MM.1S (cell line): ENCODE measurements at regions not wholly inside any gene's neighbourhood (a gene's known extent, or its start where the extent isn't known, plus 50 kb on each side); places are given as distances from the start of the nearest gene placed in this dataset.
A peak's percentile ranks its signal among the peaks of the same experiment; 100 is the strongest.

Source experiments
- DNase-seq: peaks from one replicate; pipeline ENCODE4 v3.0.0-alpha.2; 2015
- H2AFZ ChIP-seq: fragments of 300-600 bp; sonication (generic); 2 replicates; pipeline ENCODE4 v1.6.0; 2016; ENCODE audit warnings: antibody characterized with exemption, low read length
- H3F3A ChIP-seq: fragments of 300-600 bp; sonication (generic); 2 replicates; pipeline ENCODE4 v1.6.1; 2016; ENCODE audit warnings: mild to moderate bottlenecking, antibody characterized with exemption, low read length, moderate library complexity, mixed read lengths; ENCODE audit not compliant: insufficient read depth
- H3K27ac ChIP-seq: fragments of 300-600 bp; sonication (generic); 2 replicates; pipeline ENCODE4 v1.5.1; 2016; ENCODE audit warnings: mild to moderate bottlenecking, low read length
- H3K27me3 ChIP-seq: fragments of 300-600 bp; sonication (generic); replicated peaks from 2 replicates; pipeline ENCODE4 v1.6.0; 2016; ENCODE audit warnings: low read length; ENCODE audit not compliant: insufficient read depth
- H3K36me3 ChIP-seq: fragments of 300-600 bp; sonication (generic); replicated peaks from 2 replicates; pipeline ENCODE4 v1.6.1; 2016; ENCODE audit warnings: mild to moderate bottlenecking, low read length, mixed read lengths; ENCODE audit not compliant: insufficient read depth
- H3K4me1 ChIP-seq: fragments of 300-600 bp; sonication (generic); 2 replicates; pipeline ENCODE4 v1.6.1; 2016; ENCODE audit warnings: low read length, mixed read lengths
- H3K4me2 ChIP-seq: fragments of 300-600 bp; sonication (generic); 2 replicates; pipeline ENCODE4 v1.6.0; 2016; ENCODE audit warnings: low read depth, low read length
- H3K4me3 ChIP-seq: fragments of 300-600 bp; sonication (generic); 2 replicates; pipeline ENCODE4 v1.5.1; 2016; ENCODE audit warnings: low read length, mixed read lengths
- H3K79me2 ChIP-seq: fragments of 300-600 bp; sonication (generic); 2 replicates; pipeline ENCODE4 v1.6.1; 2016; ENCODE audit warnings: mixed run types, low read length, mixed read lengths
- H3K9ac ChIP-seq: fragments of 300-600 bp; sonication (generic); 2 replicates; pipeline ENCODE4 v1.6.1; 2016; ENCODE audit warnings: low read length, mixed read lengths
- H3K9me2 ChIP-seq: fragments of 300-600 bp; sonication (generic); replicated peaks from 2 replicates; pipeline ENCODE4 v1.6.1; 2016; ENCODE audit warnings: mild to moderate bottlenecking, low read length, mixed read lengths; ENCODE audit not compliant: insufficient read depth
- H3K9me3 ChIP-seq: fragments of 300-600 bp; sonication (generic); replicated peaks from 2 replicates; pipeline ENCODE4 v1.6.1; 2016; ENCODE audit warnings: mild to moderate bottlenecking, low read length, mixed read lengths; ENCODE audit not compliant: insufficient read depth
- H4K20me1 ChIP-seq: fragments of 300-600 bp; sonication (generic); 2 replicates; pipeline ENCODE4 v1.6.1; 2016; ENCODE audit warnings: mild to moderate bottlenecking, low read length, moderate library complexity, mixed read lengths; ENCODE audit not compliant: insufficient read depth
- CTCF ChIP-seq: fragments of 300-600 bp; sonication (generic); IDR thresholded peaks from 2 replicates; pipeline ENCODE4 v1.5.1; 2016; ENCODE audit warnings: antibody characterized with exemption, low read length, mixed read lengths
- EZH2 ChIP-seq: fragments of 300-600 bp; sonication (generic); optimal IDR thresholded peaks from 2 replicates; pipeline ENCODE3; 2017; ENCODE audit warnings: low read depth, mild to moderate bottlenecking, antibody characterized with exemption, low read length, mixed read lengths
- EZH2phosphoT487 ChIP-seq: fragments of 300-600 bp; sonication (generic); IDR thresholded peaks from 2 replicates; pipeline ENCODE4 v1.6.1; 2018; ENCODE audit warnings: antibody characterized with exemption, low read length

GRCh38 chr1:193537266-193538002 lies 351.0 kb upstream of the B3GALT2 start:
- peak; percentile 95 for DNase-seq
- Histone ChIP-seq H3K27me3 (no peaks in the 10 kb centered on the region), H3K4me1 (peaks cover 40% of the 10 kb centered on the region), H3K9ac (peak overlapping the region; percentile 35; the same call in 1 of the 2 replicates), H3K9me3 (no peaks in the 10 kb centered on the region), H4K20me1 (no peaks in the 10 kb centered on the region), H3K36me3 (no peaks in the 10 kb centered on the region), H2AFZ (peak overlapping the region; percentile 55), H3F3A (peaks cover 44% of the 10 kb centered on the region), H3K79me2 (no peaks in the 10 kb centered on the region), H3K4me3 (peak overlapping the region; percentile 46), H3K4me2 (peak overlapping the region; percentile 85), H3K27ac (peak overlapping the region; percentile 70), H3K9me2 (no peaks in the 10 kb centered on the region)
- TF ChIP-seq EZH2 (no peak), EZH2phosphoT487 (no peak), CTCF (no peak)

GRCh38 chr1:193533853-193534252 lies 347.4 kb upstream of the B3GALT2 start:
- Histone ChIP-seq H3K79me2 (no peaks in the 10 kb centered on the region), H3K4me1 (peaks cover 18% of the 10 kb centered on the region), H3K27ac (no peak overlapping the region), H3K9me3 (no peaks in the 10 kb centered on the region), H3K27me3 (no peaks in the 10 kb centered on the region), H4K20me1 (no peaks in the 10 kb centered on the region), H3K9ac (no peak overlapping the region), H3K4me2 (no peak overlapping the region), H3F3A (peaks cover 15% of the 10 kb centered on the region), H3K9me2 (no peaks in the 10 kb centered on the region), H2AFZ (no peak overlapping the region), H3K36me3 (no peaks in the 10 kb centered on the region), H3K4me3 (no peak overlapping the region)
- TF ChIP-seq EZH2 (no peak), CTCF (no peak), EZH2phosphoT487 (no peak)
- no peak for DNase-seq

- H4K20me1 ChIP-seq: no peaks in the 10 kb centered on the region
- H3K4me2 ChIP-seq: peak overlapping the region; percentile 37
- 0 out of 2 replicates have a peak, but pooled peaks cover 2% of the 10 kb centered on the region for H3F3A ChIP-seq
- TF ChIP-seq EZH2phosphoT487 (no peak), EZH2 (no peak), CTCF (no peak)
- H3K27me3 ChIP-seq: no peaks in the 10 kb centered on the region
- no peaks in the 10 kb centered on the region for H3K79me2 ChIP-seq
- H3K4me1 ChIP-seq: peaks cover 5% of the 10 kb centered on the region; the same call in 1 of the 2 replicates
- H3K27ac ChIP-seq: no peak overlapping the region
- no peak overlapping the region for H3K9ac ChIP-seq
- H3K4me3 ChIP-seq: peak overlapping the region; percentile 9; the same call in 1 of the 2 replicates
- H3K36me3 ChIP-seq: no peaks in the 10 kb centered on the region
- peak overlapping the region; percentile 28; the same call in 1 of the 2 replicates for H2AFZ ChIP-seq
- H3K9me2 ChIP-seq: no peaks in the 10 kb centered on the region
- DNase-seq: peak; percentile 68
- no peaks in the 10 kb centered on the region for H3K9me3 ChIP-seq
These were observed 339.7 kb upstream of the B3GALT2 start for GRCh38 chr1:193525917-193526710.
